GM12875 (cell line): ENCODE measurements at regions not wholly inside any gene's neighbourhood (a gene's known extent, or its start where the extent isn't known, plus 50 kb on each side); places are given as distances from the start of the nearest gene placed in this dataset.
"Not testable (repeated sequence)": the region's sequence is repeated elsewhere in the genome, so short reads cannot be mapped to it uniquely, and the experiment has no call there.

ENCODE experiments used
- H3K4me3 ChIP-seq: one replicate; pipeline ENCODE4 v1.5.1; 2011; ENCODE audit warnings: low read depth, low read length, control low read depth
- CTCF ChIP-seq: IDR thresholded peaks from 2 replicates; pipeline ENCODE4 v1.5.1; 2011; ENCODE audit warnings: low read depth, mild to moderate bottlenecking, control low read depth, inconsistent platforms, low read length, moderate library complexity, borderline replicate concordance; ENCODE audit not compliant: insufficient read depth

- H3K4me3 ChIP-seq = no peak overlapping the region
- no peak for TF ChIP-seq CTCF
Measured at GRCh38 chr3:4158329-4158728, 144.8 kb upstream of the SETMAR start.

GRCh38 chr3:4162096-4162495 is 141.1 kb upstream of the SETMAR start:
- no peak overlapping the region for H3K4me3 ChIP-seq
- TF ChIP-seq CTCF = no peak

- TF ChIP-seq CTCF = no peak
- no peak overlapping the region for H3K4me3 ChIP-seq
Measured at GRCh38 chr3:4163011-4163410, 140.2 kb upstream of the SETMAR start.

- TF ChIP-seq CTCF = no peak
- no peak overlapping the region for H3K4me3 ChIP-seq
Measured at GRCh38 chr3:4166540-4166939, 136.6 kb upstream of the SETMAR start.

GRCh38 chr3:4167230-4167629 is 135.9 kb upstream of the SETMAR start:
- H3K4me3 ChIP-seq = not testable (repeated sequence)

- TF ChIP-seq CTCF = no peak
Measured at GRCh38 chr3:4174791-4175190, 128.4 kb upstream of the SETMAR start.

GRCh38 chr3:4191971-4192370 is 111.2 kb upstream of the SETMAR start:
- no peak for TF ChIP-seq CTCF
- H3K4me3 ChIP-seq = no peak overlapping the region

More at GRCh38 chr3:4174791-4175190, 128.4 kb upstream of the SETMAR start:
- H3K4me3 ChIP-seq = no peak overlapping the region

GRCh38 chr3:4195006-4195405 is 108.2 kb upstream of the SETMAR start:
- no peak overlapping the region for H3K4me3 ChIP-seq
- TF ChIP-seq CTCF = no peak
